PC-3 (cell line): ENCODE measurements at regions not wholly inside any gene's neighbourhood (a gene's known extent, or its start where the extent isn't known, plus 50 kb on each side); places are given as distances from the start of the nearest gene placed in this dataset.

Experiments
- ATAC-seq: fragments of 200-7000 bp; cut with Tn5 transposase; 2 replicates; pipeline ENCODE4 v1.9.1; 2020; ENCODE audit warnings: mild to moderate bottlenecking, moderate library complexity
- BruUV-seq: library from RNA; stranded (reverse); fragments of 400-500 nt; replicated peaks from 2 replicates; lab custom pipeline; 2021; lab: Mats Ljungman, UMichigan
- CTCF ChIA-PET: fragments of 300-600 bp; sonication (Branson Sonifier 250); formaldehyde crosslinking; loops from one replicate; lab custom pipeline; 2022; ENCODE audit warnings: antibody characterized with exemption; lab: Charles Lee
- POLR2A ChIA-PET: fragments of 300-600 bp; sonication (Branson Sonifier 250); formaldehyde crosslinking; loops from one replicate; lab custom pipeline; 2022; ENCODE audit warnings: antibody characterized with exemption; ENCODE audit not compliant: unreplicated experiment; lab: Charles Lee
- DNase-seq: peaks from one replicate; pipeline ENCODE4 v3.0.0-alpha.2; 2015
- H2AFZ ChIP-seq: fragments of 300-600 bp; sonication (generic); 2 replicates; pipeline ENCODE4 v1.6.0; 2016; ENCODE audit warnings: antibody characterized with exemption, low read length
- H3F3A ChIP-seq: fragments of 300-600 bp; sonication (generic); one replicate; pipeline ENCODE4 v1.6.0; 2017; ENCODE audit warnings: antibody characterized with exemption, low read length, control low read depth, mild to moderate bottlenecking; ENCODE audit not compliant: unreplicated experiment
- H3K27ac ChIP-seq: fragments of 300-600 bp; sonication (generic); 2 replicates; pipeline ENCODE4 v1.5.1; 2016; ENCODE audit warnings: mild to moderate bottlenecking, low read length
- H3K27me3 ChIP-seq: fragments of 300-600 bp; sonication (generic); 2 replicates; pipeline ENCODE4 v1.6.1; 2016; ENCODE audit warnings: low read length, mixed read lengths
- H3K36me3 ChIP-seq: fragments of 300-600 bp; sonication (generic); 2 replicates; pipeline ENCODE4 v1.6.1; 2016; ENCODE audit warnings: low read depth, mixed run types, low read length, mixed read lengths
- H3K4me1 ChIP-seq: fragments of 300-600 bp; sonication (generic); 2 replicates; pipeline ENCODE4 v1.5.1; 2016; ENCODE audit warnings: low read length; ENCODE audit not compliant: insufficient read depth
- H3K4me2 ChIP-seq: fragments of 300-600 bp; sonication (generic); 2 replicates; pipeline ENCODE4 v1.6.0; 2016; ENCODE audit warnings: low read length
- H3K4me3 ChIP-seq: fragments of 300-600 bp; sonication (generic); 2 replicates; pipeline ENCODE4 v1.5.1; 2016; ENCODE audit warnings: mild to moderate bottlenecking, low read length, mixed read lengths
- H3K79me2 ChIP-seq: fragments of 300-600 bp; sonication (generic); 2 replicates; pipeline ENCODE4 v1.6.1; 2017; ENCODE audit warnings: low read length, mixed read lengths
- H3K9ac ChIP-seq: fragments of 300-600 bp; sonication (generic); 2 replicates; pipeline ENCODE4 v1.6.0; 2016; ENCODE audit warnings: mild to moderate bottlenecking, low read length
- H3K9me2 ChIP-seq: fragments of 300-600 bp; sonication (generic); replicated peaks from 2 replicates; pipeline ENCODE4 v1.6.1; 2016; ENCODE audit warnings: mixed run types, low read length, mixed read lengths
- H3K9me3 ChIP-seq: fragments of 300-600 bp; sonication (generic); 2 replicates; pipeline ENCODE4 v1.6.1; 2016; ENCODE audit warnings: low read length, mixed read lengths
- H4K20me1 ChIP-seq: fragments of 300-600 bp; sonication (generic); 2 replicates; pipeline ENCODE4 v1.6.1; 2016; ENCODE audit warnings: low read length, mixed read lengths
- CTCF ChIP-seq: fragments of 300-600 bp; sonication (generic); conservative IDR thresholded peaks from 2 replicates; pipeline ENCODE4 v1.5.1; 2017; ENCODE audit warnings: antibody characterized with exemption, low read depth, mild to moderate bottlenecking, low read length
- EZH2 ChIP-seq: fragments of 300-600 bp; sonication (generic); IDR thresholded peaks from one replicate; pipeline ENCODE4 v1.6.1; 2017; ENCODE audit warnings: antibody characterized with exemption, mild to moderate bottlenecking, low read length; ENCODE audit not compliant: unreplicated experiment
- EZH2phosphoT487 ChIP-seq: fragments of 300-600 bp; sonication (generic); IDR thresholded peaks from 2 replicates; pipeline ENCODE4 v1.6.1; 2018; ENCODE audit warnings: mild to moderate bottlenecking, antibody characterized with exemption, low read length, borderline replicate concordance
- intact Hi-C: fragments of 100-400 bp; cut with micrococcal nuclease; formaldehyde crosslinking; loops from 2 replicates; pipeline ENCODE4 v1.9.0; 2023

DNA sequence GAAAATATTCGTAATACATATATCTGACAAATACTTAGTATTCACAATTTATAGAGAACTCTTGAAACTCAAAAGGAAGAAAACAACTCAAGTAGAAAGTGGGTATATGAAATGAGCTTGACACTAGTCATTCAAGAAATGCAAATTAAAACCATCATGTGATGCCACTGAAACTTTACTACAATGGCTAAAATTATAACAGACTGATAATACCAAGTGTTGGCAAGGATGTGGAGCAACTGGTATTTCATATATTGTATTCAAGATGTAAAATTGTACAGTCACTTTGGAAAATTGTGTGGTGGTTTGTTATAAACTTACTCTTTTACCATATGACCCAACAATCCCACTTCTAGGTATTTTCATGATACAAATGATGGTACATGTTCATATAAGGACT lies 68.7 kb upstream of the AGTR1 start:
- Histone ChIP-seq H2AFZ (no peak overlapping the region), H3K4me3 (no peak overlapping the region), H3K79me2 (no peaks in the 10 kb centered on the region), H3K4me2 (no peak overlapping the region), H3K27me3 (no peaks in the 10 kb centered on the region), H4K20me1 (no peaks in the 10 kb centered on the region), H3K9me2 (no peaks in the 10 kb centered on the region), H3K27ac (no peak overlapping the region), H3K36me3 (no peaks in the 10 kb centered on the region), H3K9me3 (no peaks in the 10 kb centered on the region), H3F3A (no peaks in the 10 kb centered on the region), H3K4me1 (no peaks in the 10 kb centered on the region), H3K9ac (no peak overlapping the region)
- ChIA-PET CTCF (no interaction called here), POLR2A (no interaction called here)
- no peak for DNase-seq
- no TSS peak for BruUV-seq
- TF ChIP-seq EZH2phosphoT487 (no peak), CTCF (no peak), EZH2 (no peak)
- no peak for ATAC-seq
- intact Hi-C loops = no loop called here

GRCh38 chr3:148631124-148631903 lies 66.4 kb upstream of the AGTR1 start:
- H3K36me3 ChIP-seq = no peaks in the 10 kb centered on the region
- TF ChIP-seq CTCF = peak; percentile 41; the same call in 1 of the 2 replicates
- no peak for TF ChIP-seq EZH2
- H3K4me1 ChIP-seq = no peaks in the 10 kb centered on the region
- H3K9ac ChIP-seq = no peak overlapping the region
- intact Hi-C loops = no loop called here
- H3K79me2 ChIP-seq = no peaks in the 10 kb centered on the region
- CTCF ChIA-PET = no interaction called here
- H3K9me3 ChIP-seq = no peaks in the 10 kb centered on the region
- POLR2A ChIA-PET = no interaction called here
- no peak overlapping the region for H2AFZ ChIP-seq
- DNase-seq (no peak), ATAC-seq (no peak)
- H3K4me2 ChIP-seq = no peak overlapping the region
- H3F3A ChIP-seq = no peaks in the 10 kb centered on the region
- no peaks in the 10 kb centered on the region for H3K27me3 ChIP-seq
- H3K27ac ChIP-seq = no peak overlapping the region
- H4K20me1 ChIP-seq = no peaks in the 10 kb centered on the region
- no peaks in the 10 kb centered on the region for H3K9me2 ChIP-seq
- BruUV-seq = no TSS peak
- H3K4me3 ChIP-seq = no peak overlapping the region

DNA sequence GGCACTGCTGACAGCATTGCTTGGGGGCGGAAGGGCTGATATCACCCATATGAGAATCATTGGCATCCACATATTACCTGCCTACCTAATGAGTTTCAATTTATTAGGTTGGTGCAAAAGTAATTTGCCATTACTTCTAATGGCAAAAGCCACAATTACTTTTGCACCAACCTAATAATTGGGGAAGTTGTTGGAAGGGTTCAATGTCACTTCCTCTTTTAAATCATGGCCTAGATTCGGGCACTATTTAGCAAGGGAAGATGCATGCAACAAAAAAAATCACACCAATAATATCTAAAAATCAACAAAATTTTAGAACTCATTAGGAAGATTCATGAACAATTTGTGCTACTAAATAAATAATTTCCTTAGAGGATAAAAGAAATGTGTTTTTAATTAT lies 56.0 kb upstream of the AGTR1 start:
- Histone ChIP-seq H3K36me3 (no peaks in the 10 kb centered on the region), H3K9ac (no peak overlapping the region), H3K4me1 (no peaks in the 10 kb centered on the region), H3K27ac (no peak overlapping the region), H4K20me1 (no peaks in the 10 kb centered on the region), H2AFZ (no peak overlapping the region), H3K79me2 (no peaks in the 10 kb centered on the region), H3F3A (no peaks in the 10 kb centered on the region), H3K9me3 (no peaks in the 10 kb centered on the region), H3K4me2 (no peak overlapping the region), H3K9me2 (no peaks in the 10 kb centered on the region), H3K4me3 (no peak overlapping the region), H3K27me3 (no peaks in the 10 kb centered on the region)
- CTCF ChIA-PET = no interaction called here
- no peak for TF ChIP-seq EZH2phosphoT487
- TF ChIP-seq CTCF = no peak
- no peak for TF ChIP-seq EZH2
- POLR2A ChIA-PET = no interaction called here
- BruUV-seq = no TSS peak
- no peak for DNase-seq
- intact Hi-C loops = no loop called here
- no peak for ATAC-seq
